ENCODE measurements at regions not wholly inside any gene's neighbourhood (a gene's known extent, or its start where the extent isn't known, plus 50 kb on each side); places are given as distances from the start of the nearest gene placed in this dataset.

GRCh38 chr2:67663776-67664175, 266.6 kb downstream of the ETAA1 start:
- no peak for TF ChIP-seq CTCF (IDR thresholded peaks at IDR 0.05; ENCODE audit: insufficient read depth, low read length, poor library complexity, severe bottlenecking)
- no peak overlapping the region for H3K4me3 ChIP-seq (replicated peaks; ENCODE audit: low read depth, low read length)
- DNase-seq (ENCODE audit: extremely low read depth, insufficient read length): no peak
- no peaks in the 10 kb centered on the region; the same call in 1 of the 2 replicates for H3K27me3 ChIP-seq (replicated peaks; ENCODE audit: control insufficient read depth, insufficient read depth, low read length)
- no peaks in the 10 kb centered on the region for H3K36me3 ChIP-seq (ENCODE audit: control insufficient read depth, insufficient read depth, low read length)

- H3K36me3 ChIP-seq (ENCODE audit: control insufficient read depth, insufficient read depth, low read length): no peaks in the 10 kb centered on the region
- no peak overlapping the region for H3K4me3 ChIP-seq (replicated peaks; ENCODE audit: low read depth, low read length)
- H3K27me3 ChIP-seq (replicated peaks; ENCODE audit: control insufficient read depth, insufficient read depth, low read length): no peaks in the 10 kb centered on the region
- no peak for TF ChIP-seq CTCF (IDR thresholded peaks at IDR 0.05; ENCODE audit: insufficient read depth, low read length, poor library complexity, severe bottlenecking)
- DNase-seq (ENCODE audit: extremely low read depth, insufficient read length): no peak
Measured at GRCh38 chr2:67666386-67667053, 269.4 kb downstream of the ETAA1 start.

GRCh38 chr2:67667054-67667908, 270.1 kb downstream of the ETAA1 start:
- H3K27me3 ChIP-seq (replicated peaks; ENCODE audit: control insufficient read depth, insufficient read depth, low read length): no peaks in the 10 kb centered on the region
- no peak for DNase-seq (ENCODE audit: extremely low read depth, insufficient read length)
- no peak overlapping the region for H3K4me3 ChIP-seq (replicated peaks; ENCODE audit: low read depth, low read length)
- no peaks in the 10 kb centered on the region for H3K36me3 ChIP-seq (ENCODE audit: control insufficient read depth, insufficient read depth, low read length)
- no peak for TF ChIP-seq CTCF (IDR thresholded peaks at IDR 0.05; ENCODE audit: insufficient read depth, low read length, poor library complexity, severe bottlenecking)

- no peaks in the 10 kb centered on the region for H3K27me3 ChIP-seq (replicated peaks; ENCODE audit: control insufficient read depth, insufficient read depth, low read length)
- TF ChIP-seq CTCF (IDR thresholded peaks at IDR 0.05; ENCODE audit: insufficient read depth, low read length, poor library complexity, severe bottlenecking): no peak
- DNase-seq (ENCODE audit: extremely low read depth, insufficient read length): no peak
- no peak overlapping the region for H3K4me3 ChIP-seq (replicated peaks; ENCODE audit: low read depth, low read length)
- no peaks in the 10 kb centered on the region for H3K36me3 ChIP-seq (ENCODE audit: control insufficient read depth, insufficient read depth, low read length)
Measured at GRCh38 chr2:67668538-67668937, 271.4 kb downstream of the ETAA1 start.

- Histone ChIP-seq H3K4me3 (replicated peaks; ENCODE audit: low read depth, low read length) (no peak overlapping the region), H3K27me3 (replicated peaks; ENCODE audit: control insufficient read depth, insufficient read depth, low read length) (no peaks in the 10 kb centered on the region), H3K36me3 (ENCODE audit: control insufficient read depth, insufficient read depth, low read length) (no peaks in the 10 kb centered on the region)
- no peak for TF ChIP-seq CTCF (IDR thresholded peaks at IDR 0.05; ENCODE audit: insufficient read depth, low read length, poor library complexity, severe bottlenecking)
- no peak for DNase-seq (ENCODE audit: extremely low read depth, insufficient read length)
Measured at GRCh38 chr2:67669168-67669567, 272.0 kb downstream of the ETAA1 start.
